Fibroblast of lung (primary cell): ENCODE measurements at regions not wholly inside any gene's neighbourhood (a gene's known extent, or its start where the extent isn't known, plus 50 kb on each side); places are given as distances from the start of the nearest gene placed in this dataset.

Experiments used
- DNase-seq, 2 donors: peaks; one replicate each; pipeline versions ENCODE4 v3.0.0 to v3.0.0-alpha.2; 2010; ENCODE audit warnings: low read depth in 2 of 2
- H2AFZ ChIP-seq: 2 replicates; pipeline ENCODE4 v1.5.1; 2012; ENCODE audit warnings: low read length, control low read depth, inconsistent platforms
- H3K27ac ChIP-seq: 2 replicates; pipeline ENCODE4 v1.5.1; 2011; ENCODE audit warnings: low read length, control low read depth; ENCODE audit not compliant: insufficient read depth
- H3K27me3 ChIP-seq: 2 replicates; pipeline ENCODE4 v1.5.1; 2011; ENCODE audit warnings: mild to moderate bottlenecking, low read length; ENCODE audit not compliant: control insufficient read depth, insufficient read depth
- H3K36me3 ChIP-seq: 2 replicates; pipeline ENCODE4 v1.5.1; 2011; ENCODE audit warnings: low read length; ENCODE audit not compliant: control insufficient read depth, insufficient read depth
- H3K4me1 ChIP-seq: 2 replicates; pipeline ENCODE4 v1.5.1; 2011; ENCODE audit warnings: low read length; ENCODE audit not compliant: control insufficient read depth, insufficient read depth; ENCODE audit errors: extremely low read depth
- H3K4me2 ChIP-seq: 2 replicates; pipeline ENCODE4 v1.5.1; 2011; ENCODE audit warnings: low read length, control low read depth; ENCODE audit not compliant: insufficient read depth; ENCODE audit errors: extremely low read depth
- H3K4me3 ChIP-seq, 4 experiments: fragments of 200-600 bp in 1 of 4; sonication (generic) in 1 of 4; replicated peaks in 1 of 4; 2 replicates each; pipeline ENCODE4 v1.5.1; 2011 to 2016; ENCODE audit warnings: low read length in 4 of 4, low read depth in 3 of 4, mild to moderate bottlenecking in 3 of 4, control low read depth in 2 of 4, inconsistent platforms in 1 of 4, mixed read lengths in 1 of 4; ENCODE audit not compliant: insufficient read depth in 1 of 4; ENCODE audit errors: control extremely low read depth in 1 of 4
- H3K79me2 ChIP-seq: 2 replicates; pipeline ENCODE4 v1.5.1; 2012; ENCODE audit warnings: mild to moderate bottlenecking, low read length, inconsistent platforms; ENCODE audit not compliant: control insufficient read depth, insufficient read depth
- H3K9ac ChIP-seq: 2 replicates; pipeline ENCODE4 v1.5.1; 2011; ENCODE audit warnings: mild to moderate bottlenecking, low read length, control low read depth; ENCODE audit not compliant: insufficient read depth
- H3K9me3 ChIP-seq: 2 replicates; pipeline ENCODE4 v1.5.1; 2012; ENCODE audit warnings: low read depth, low read length; ENCODE audit not compliant: control insufficient read depth, insufficient read depth
- H4K20me1 ChIP-seq: 2 replicates; pipeline ENCODE4 v1.5.1; 2011; ENCODE audit warnings: low read length; ENCODE audit not compliant: control insufficient read depth, insufficient read depth; ENCODE audit errors: extremely low read depth
- CTCF ChIP-seq, 2 donors: IDR thresholded peaks in 1 of 2; conservative IDR thresholded peaks in 1 of 2; 1 replicate in 1 of 2; 2 replicates in 1 of 2; pipeline ENCODE4 v1.5.1; 2011 to 2012; ENCODE audit warnings: low read length in 2 of 2, control low read depth in 1 of 2, inconsistent platforms in 1 of 2, low read depth in 1 of 2, mild to moderate bottlenecking in 1 of 2
- EZH2 ChIP-seq: IDR thresholded peaks from 2 replicates; pipeline ENCODE4 v1.5.1; 2012; ENCODE audit warnings: low read length, control low read depth, mild to moderate bottlenecking; ENCODE audit errors: missing control alignments

GRCh38 chr9:12069366-12069765, 623.8 kb upstream of the TYRP1 start:
- Histone ChIP-seq H3K36me3 (no peaks in the 10 kb centered on the region), H3K9ac (no peak overlapping the region), H3K27me3 (no peaks in the 10 kb centered on the region), H3K9me3 (no peaks in the 10 kb centered on the region), H3K27ac (no peak overlapping the region), H2AFZ (no peak overlapping the region), H3K79me2 (no peaks in the 10 kb centered on the region), H3K4me3 (no peak overlapping the region), H3K4me2 (no peak overlapping the region), H3K4me1 (no peaks in the 10 kb centered on the region), H4K20me1 (no peaks in the 10 kb centered on the region)
- no peak for TF ChIP-seq EZH2
- TF ChIP-seq CTCF (conservative IDR thresholded peaks at IDR 0.05 in 1 of 2, IDR thresholded peaks at IDR 0.05 in 1 of 2; ENCODE audit: low read depth in 1 of 2, low read length in 2 of 2), result no peak
- no peak for DNase-seq

GRCh38 chr9:12085399-12085798, 607.8 kb upstream of the TYRP1 start:
- no peaks in the 10 kb centered on the region for H3K9me3 ChIP-seq
- H2AFZ ChIP-seq, result no peak overlapping the region
- TF ChIP-seq CTCF (conservative IDR thresholded peaks at IDR 0.05 in 1 of 2, IDR thresholded peaks at IDR 0.05 in 1 of 2; ENCODE audit: low read depth in 1 of 2, low read length in 2 of 2), result no peak
- H3K79me2 ChIP-seq, result no peaks in the 10 kb centered on the region
- no peak overlapping the region for H3K4me2 ChIP-seq
- H3K36me3 ChIP-seq, result no peaks in the 10 kb centered on the region
- no peak overlapping the region for H3K27ac ChIP-seq
- H4K20me1 ChIP-seq, result no peaks in the 10 kb centered on the region
- no peaks in the 10 kb centered on the region for H3K4me1 ChIP-seq
- DNase-seq, result no peak
- H3K9ac ChIP-seq, result no peak overlapping the region
- H3K4me3 ChIP-seq, result no peak overlapping the region
- H3K27me3 ChIP-seq, result no peaks in the 10 kb centered on the region

- TF ChIP-seq CTCF (conservative IDR thresholded peaks at IDR 0.05 in 1 of 2, IDR thresholded peaks at IDR 0.05 in 1 of 2; ENCODE audit: low read depth in 1 of 2, low read length in 2 of 2) (no peak), EZH2 (no peak)
- H3K36me3 ChIP-seq, result no peaks in the 10 kb centered on the region
Measured at GRCh38 chr9:12091865-12092527, 601.2 kb upstream of the TYRP1 start.

More at GRCh38 chr9:12091865-12092527, 601.2 kb upstream of the TYRP1 start:
- H2AFZ ChIP-seq, result no peak overlapping the region
- no peaks in the 10 kb centered on the region for H4K20me1 ChIP-seq
- no peaks in the 10 kb centered on the region for H3K9me3 ChIP-seq
- H3K4me2 ChIP-seq, result no peak overlapping the region
- no peak for DNase-seq
- H3K4me1 ChIP-seq, result no peaks in the 10 kb centered on the region
- no peak overlapping the region for H3K4me3 ChIP-seq
- H3K79me2 ChIP-seq, result no peaks in the 10 kb centered on the region
- no peak overlapping the region for H3K9ac ChIP-seq
- H3K27me3 ChIP-seq, result no peaks in the 10 kb centered on the region
- H3K27ac ChIP-seq, result no peak overlapping the region
